Stimulated activated memory B cell treated with anti-CD40 and anti-IgM and Interleukin-4, amounts not matched to agents 10 μg/mL and 1 μg/mL and 100 μg/mL, for 72 hours (primary cell): ENCODE measurements at regions not wholly inside any gene's neighbourhood (a gene's known extent, or its start where the extent isn't known, plus 50 kb on each side); places are given as distances from the start of the nearest gene placed in this dataset.
"Not testable (repeated sequence)": the region's sequence is repeated elsewhere in the genome, so short reads cannot be mapped to it uniquely, and the experiment has no call there.

Experiments
- ATAC-seq: fragments of 150-1000 bp; cut with Tn5 transposase; 2 replicates; pipeline ENCODE4 v1.10.0; 2021
- H3K27ac Mint-ChIP-seq: one replicate; pipeline ENCODE4 v1.8.0; 2022; ENCODE audit warnings: mild to moderate bottlenecking, mixed read lengths
- H3K27me3 Mint-ChIP-seq: one replicate; pipeline ENCODE4 v1.8.0; 2022; ENCODE audit warnings: mixed read lengths
- H3K36me3 Mint-ChIP-seq: one replicate; pipeline ENCODE4 v1.8.0; 2022; ENCODE audit warnings: mixed read lengths
- H3K4me1 Mint-ChIP-seq: one replicate; pipeline ENCODE4 v1.8.0; 2022; ENCODE audit warnings: mixed read lengths
- H3K4me3 Mint-ChIP-seq: one replicate; pipeline ENCODE4 v1.8.0; 2022; ENCODE audit warnings: mild to moderate bottlenecking, moderate library complexity, mixed read lengths
- H3K9me3 Mint-ChIP-seq: one replicate; pipeline ENCODE4 v1.8.0; 2022; ENCODE audit warnings: mixed read lengths

DNA sequence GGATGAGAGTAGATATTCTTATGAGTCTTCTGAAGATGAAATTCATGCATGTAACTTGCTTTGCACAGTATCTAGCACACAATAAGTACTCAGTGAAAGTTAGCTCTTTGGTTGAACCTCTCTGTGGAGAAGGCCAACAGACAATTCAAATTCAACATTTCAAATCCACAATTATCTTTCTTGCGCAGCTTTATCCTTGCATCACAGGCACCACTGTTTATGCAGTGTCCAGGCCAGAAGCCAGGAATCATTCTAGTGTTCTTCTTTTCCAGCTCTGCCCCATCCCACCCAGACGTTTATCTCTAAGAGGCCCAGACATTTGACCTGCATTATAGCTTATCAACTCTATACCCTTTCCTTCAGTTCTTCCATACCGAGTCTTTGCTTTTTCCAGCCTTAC is 254.7 kb upstream of the OBI1 start:
- Mint-ChIP-seq H3K4me3 (no peak overlapping the region), H3K9me3 (no peaks in the 10 kb centered on the region), H3K4me1 (no peaks in the 10 kb centered on the region), H3K27ac (no peak overlapping the region), H3K36me3 (no peaks in the 10 kb centered on the region), H3K27me3 (peaks cover 9% of the 10 kb centered on the region)
- no peak for ATAC-seq

DNA sequence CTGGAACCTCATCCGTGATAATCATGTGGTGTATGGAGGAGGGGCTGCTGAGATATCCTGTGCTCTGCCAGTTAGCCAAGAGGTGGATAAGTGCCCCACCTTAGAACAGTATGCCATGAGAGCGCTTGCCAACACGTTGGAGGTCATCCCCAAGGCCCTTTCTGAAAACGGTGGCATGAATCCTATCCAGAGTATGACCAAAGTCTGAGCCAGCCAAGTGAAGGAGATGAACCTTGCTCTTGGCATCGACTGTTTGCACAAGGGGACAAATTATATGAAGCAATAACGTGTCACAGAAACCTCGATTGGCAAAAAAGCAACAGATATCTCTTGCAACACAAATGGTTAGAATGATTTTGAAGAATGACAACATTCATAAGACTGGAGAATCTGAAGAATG is 251.2 kb upstream of the OBI1 start:
- ATAC-seq: no peak
- no peaks in the 10 kb centered on the region for H3K36me3 Mint-ChIP-seq

DNA sequence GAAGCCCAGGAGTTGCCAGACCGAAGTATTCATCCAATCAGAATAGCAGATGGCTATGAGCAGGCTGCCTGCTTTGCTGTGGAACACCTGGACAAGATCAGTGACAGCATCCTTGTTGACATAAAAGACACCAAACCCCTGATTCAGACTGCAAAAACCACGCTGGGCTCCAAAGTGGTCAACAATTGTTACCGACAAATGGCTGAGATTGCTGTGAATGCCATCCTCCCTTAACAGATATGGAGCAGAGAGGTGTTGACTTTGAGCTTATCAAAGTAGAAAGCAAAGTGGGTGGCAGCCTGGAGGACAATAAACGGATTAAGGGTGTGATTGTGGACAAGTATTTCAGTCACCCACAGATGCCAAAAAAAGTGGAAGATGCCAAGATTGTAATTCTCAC is 250.3 kb upstream of the OBI1 start:
- no peak overlapping the region for H3K4me3 Mint-ChIP-seq
- H3K27me3 Mint-ChIP-seq: peaks cover 9% of the 10 kb centered on the region
- ATAC-seq: no peak
- no peaks in the 10 kb centered on the region for H3K9me3 Mint-ChIP-seq
- H3K4me1 Mint-ChIP-seq: no peaks in the 10 kb centered on the region
- no peak overlapping the region for H3K27ac Mint-ChIP-seq
- H3K36me3 Mint-ChIP-seq: no peaks in the 10 kb centered on the region

More for the DNA sequence above, 251.2 kb upstream of the OBI1 start:
- Mint-ChIP-seq H3K27ac (no peak overlapping the region), H3K9me3 (no peaks in the 10 kb centered on the region), H3K27me3 (peaks cover 9% of the 10 kb centered on the region), H3K4me1 (no peaks in the 10 kb centered on the region), H3K4me3 (no peak overlapping the region)

DNA sequence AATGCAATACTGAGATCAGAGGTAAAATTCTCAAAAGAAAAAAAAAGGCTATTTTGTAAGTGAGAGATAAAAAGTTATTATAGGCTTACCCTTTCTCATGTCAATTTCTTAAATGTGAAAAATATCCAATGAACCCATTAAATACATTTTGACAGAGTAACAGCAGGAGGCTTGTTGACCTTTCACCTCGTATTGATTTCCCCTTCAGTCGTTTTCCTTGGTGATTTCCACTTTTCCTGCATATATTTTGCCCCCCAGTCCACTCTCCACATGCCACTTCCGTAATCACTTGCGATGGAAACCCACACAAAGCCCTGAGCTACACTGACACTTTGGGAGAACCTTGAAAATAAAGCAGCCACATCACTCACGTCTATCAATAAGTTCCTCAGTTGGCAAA is 248.1 kb upstream of the OBI1 start:
- Mint-ChIP-seq H3K9me3 (no peaks in the 10 kb centered on the region), H3K4me1 (no peaks in the 10 kb centered on the region), H3K27me3 (no peaks in the 10 kb centered on the region), H3K36me3 (no peaks in the 10 kb centered on the region), H3K4me3 (no peak overlapping the region), H3K27ac (no peak overlapping the region)
- no peak for ATAC-seq

DNA sequence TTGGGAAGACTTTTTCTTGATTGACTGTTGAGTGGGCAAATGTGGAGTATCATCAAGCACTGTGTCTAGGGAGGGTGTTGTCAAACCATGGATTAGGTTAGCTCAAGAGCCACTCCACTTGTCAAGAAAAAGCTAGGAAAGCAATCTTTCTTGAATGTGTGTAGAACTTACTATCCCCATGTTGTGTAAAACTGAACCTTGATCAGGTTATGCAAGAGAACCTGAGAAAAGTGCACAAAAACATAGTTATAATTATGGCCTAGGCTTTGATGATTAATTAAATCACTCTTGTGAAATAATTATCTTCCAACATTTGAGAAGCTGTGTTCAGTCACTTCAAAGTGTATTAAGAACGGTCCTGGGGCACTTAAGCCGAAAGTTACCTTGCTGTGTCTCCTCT is 238.2 kb upstream of the OBI1 start:
- ATAC-seq: no peak

DNA sequence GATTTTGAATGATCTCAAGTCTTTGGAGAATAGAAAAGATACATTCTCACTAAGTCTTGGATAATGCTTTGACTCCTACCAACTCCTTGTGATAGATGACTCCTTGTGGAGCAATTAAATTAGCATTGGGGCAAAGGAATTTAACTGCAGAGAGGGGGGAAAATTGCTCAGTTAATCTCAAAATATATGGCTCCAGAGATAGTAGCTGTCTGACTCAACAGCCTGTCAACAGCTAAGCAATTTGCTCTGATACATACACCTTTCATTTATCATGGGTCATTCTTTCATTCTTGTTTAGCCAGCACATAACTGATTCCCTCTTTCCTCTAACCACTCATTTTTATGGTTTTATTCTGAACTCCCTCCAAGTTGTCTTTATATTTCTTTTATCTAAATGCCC is 225.6 kb upstream of the OBI1 start:
- H3K9me3 Mint-ChIP-seq: no peaks in the 10 kb centered on the region
- no peak for ATAC-seq
- no peak overlapping the region for H3K4me3 Mint-ChIP-seq
- H3K27ac Mint-ChIP-seq: no peak overlapping the region
- H3K27me3 Mint-ChIP-seq: no peaks in the 10 kb centered on the region
- no peaks in the 10 kb centered on the region for H3K36me3 Mint-ChIP-seq
- H3K4me1 Mint-ChIP-seq: no peaks in the 10 kb centered on the region

More for the DNA sequence above, 238.2 kb upstream of the OBI1 start:
- Mint-ChIP-seq H3K4me1 (no peaks in the 10 kb centered on the region), H3K27me3 (peaks cover 10% of the 10 kb centered on the region), H3K4me3 (no peak overlapping the region), H3K36me3 (peaks cover 5% of the 10 kb centered on the region), H3K9me3 (peaks cover 6% of the 10 kb centered on the region), H3K27ac (no peak overlapping the region)

DNA sequence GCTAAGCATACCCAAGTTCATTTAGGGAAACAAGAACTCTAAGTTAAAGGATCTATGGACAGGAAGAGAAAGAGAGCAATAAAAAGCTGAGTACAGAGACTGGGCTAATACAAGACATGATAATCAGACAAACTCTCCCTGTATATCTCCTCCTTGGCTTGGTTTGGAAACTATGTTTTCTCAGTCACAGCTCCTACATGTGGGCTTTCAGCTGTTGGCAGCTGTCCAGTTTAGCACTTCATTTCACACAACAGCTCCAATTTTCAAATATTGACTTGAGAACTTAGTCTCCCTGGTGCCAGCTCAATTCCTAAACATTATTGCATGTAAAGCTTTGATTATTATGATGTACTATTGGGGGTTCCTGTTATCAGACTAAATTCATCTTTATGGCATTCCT is 222.8 kb upstream of the OBI1 start:
- peaks cover 5% of the 10 kb centered on the region for H3K9me3 Mint-ChIP-seq
- no peak overlapping the region for H3K27ac Mint-ChIP-seq
- no peaks in the 10 kb centered on the region for H3K36me3 Mint-ChIP-seq
- H3K4me3 Mint-ChIP-seq: no peak overlapping the region
- no peaks in the 10 kb centered on the region for H3K4me1 Mint-ChIP-seq
- H3K27me3 Mint-ChIP-seq: no peaks in the 10 kb centered on the region
- ATAC-seq: no peak

DNA sequence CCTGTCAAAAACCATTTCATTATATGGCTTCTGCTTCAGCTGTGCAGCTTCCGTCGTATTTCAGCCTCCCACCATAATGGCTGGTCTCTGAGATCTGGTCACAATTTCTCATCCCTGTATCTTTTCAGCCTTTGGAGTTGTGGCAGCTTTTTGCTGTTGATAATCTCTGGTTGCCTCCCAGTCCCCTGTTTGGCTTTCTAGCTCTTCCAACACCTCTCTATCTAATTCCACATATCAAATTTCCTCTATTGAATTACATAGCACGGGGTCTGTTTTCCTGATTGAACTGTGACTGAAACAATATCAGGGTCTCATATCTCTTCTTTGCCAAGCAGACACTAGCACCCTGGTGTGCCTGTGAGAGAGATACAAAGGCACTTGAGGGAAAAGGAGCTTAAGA is 222.1 kb upstream of the OBI1 start:
- Mint-ChIP-seq H3K27ac (no peak overlapping the region), H3K4me1 (no peaks in the 10 kb centered on the region), H3K4me3 (no peak overlapping the region), H3K36me3 (no peaks in the 10 kb centered on the region), H3K27me3 (no peaks in the 10 kb centered on the region), H3K9me3 (peaks cover 5% of the 10 kb centered on the region)
- no peak for ATAC-seq

DNA sequence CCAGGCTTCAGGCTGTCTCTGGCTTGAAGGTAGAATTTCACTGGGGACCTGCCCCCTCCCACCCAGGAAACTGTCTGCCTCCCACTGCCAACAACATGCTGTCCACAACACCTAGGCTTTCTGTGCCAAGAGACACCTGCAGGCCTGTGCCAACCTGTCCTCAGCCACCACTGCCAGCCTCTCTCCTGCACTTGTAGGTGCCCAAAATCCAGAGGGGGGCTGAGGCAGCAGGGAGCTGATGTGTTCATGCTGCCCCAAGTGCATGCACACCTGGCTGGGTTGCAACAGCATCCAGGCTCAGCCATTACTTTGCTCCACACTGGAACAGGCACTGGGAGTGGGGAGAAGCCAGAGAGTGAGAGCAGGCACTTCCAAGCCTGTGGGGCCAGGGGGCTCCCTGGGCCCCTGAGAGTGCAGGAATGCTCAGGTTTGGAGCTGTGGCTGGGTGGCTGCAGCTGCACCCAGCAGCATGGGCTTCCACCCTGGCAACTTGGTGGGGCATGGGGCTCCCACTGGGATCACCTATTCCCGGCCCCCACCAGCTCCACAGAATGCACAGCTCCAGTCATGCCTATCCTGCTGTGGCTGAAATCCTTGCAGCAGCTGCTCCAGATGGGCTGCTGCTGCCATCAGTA is 218.1 kb upstream of the OBI1 start:
- Mint-ChIP-seq H3K9me3 (peaks cover 5% of the 10 kb centered on the region), H3K27ac (no peak overlapping the region), H3K4me3 (no peak overlapping the region), H3K27me3 (peaks cover 9% of the 10 kb centered on the region), H3K4me1 (no peaks in the 10 kb centered on the region), H3K36me3 (no peaks in the 10 kb centered on the region)
- ATAC-seq: no peak

DNA sequence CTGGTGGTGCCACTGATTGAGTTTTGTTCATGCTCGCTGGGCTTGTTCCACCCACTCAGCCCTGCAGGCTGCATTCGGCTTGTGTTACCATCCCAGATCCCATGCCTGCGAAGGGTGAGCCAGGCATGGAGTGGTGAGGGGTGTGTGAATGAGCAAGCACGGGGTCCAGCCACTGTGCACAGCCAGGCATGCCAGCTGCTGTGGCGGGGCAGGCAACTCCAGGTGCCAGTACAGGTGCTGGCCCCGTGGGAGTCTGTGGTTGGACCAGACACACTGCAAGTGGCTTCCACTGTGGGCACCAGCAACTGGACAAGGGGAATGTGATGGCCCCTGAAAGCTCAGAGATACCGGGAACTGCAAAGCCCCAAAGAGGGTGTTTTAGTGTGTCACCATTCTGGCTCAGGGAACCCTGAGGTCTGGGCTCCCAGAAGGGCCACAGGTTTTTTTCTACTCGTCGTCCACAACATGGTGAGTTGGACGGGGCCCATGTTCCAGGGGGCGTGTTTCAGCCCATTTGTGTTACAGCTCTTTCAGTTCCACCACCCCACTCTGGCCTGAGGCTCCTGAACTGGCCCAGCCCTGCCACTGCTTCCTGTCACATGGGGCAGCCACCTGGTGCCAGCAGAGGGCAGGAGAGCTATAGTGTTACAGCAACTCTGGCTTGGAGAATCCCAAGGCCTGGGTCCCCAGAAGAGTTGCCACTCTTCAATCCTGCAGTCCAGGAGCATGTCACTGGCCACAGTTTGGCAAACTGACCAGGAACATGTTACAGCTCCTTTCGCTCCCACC is 217.0 kb upstream of the OBI1 start:
- Mint-ChIP-seq H3K4me3 (no peak overlapping the region), H3K27me3 (peaks cover 9% of the 10 kb centered on the region), H3K36me3 (no peaks in the 10 kb centered on the region), H3K27ac (no peak overlapping the region), H3K4me1 (no peaks in the 10 kb centered on the region), H3K9me3 (peaks cover 5% of the 10 kb centered on the region)
- no peak for ATAC-seq

DNA sequence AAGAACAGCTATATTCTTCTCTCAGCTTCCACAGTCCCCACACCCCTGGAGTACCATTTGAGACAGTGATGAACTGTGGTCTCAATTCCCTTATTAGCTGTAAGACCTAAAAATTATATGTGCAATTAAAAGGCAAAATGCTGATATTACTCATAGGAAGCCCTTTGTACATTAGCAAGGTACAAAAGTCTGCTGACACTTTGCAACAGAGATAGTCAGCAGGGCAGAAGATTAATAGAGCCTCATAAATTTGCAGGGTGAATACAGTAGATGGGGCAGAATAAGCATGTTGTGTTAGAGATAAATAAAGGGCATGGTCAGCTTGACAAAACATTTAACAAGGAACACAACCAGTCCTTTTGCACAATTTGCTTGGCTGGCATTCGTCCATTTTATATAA is 210.0 kb upstream of the OBI1 start:
- H3K27ac Mint-ChIP-seq: no peak overlapping the region
- H3K4me1 Mint-ChIP-seq: no peaks in the 10 kb centered on the region
- H3K36me3 Mint-ChIP-seq: no peaks in the 10 kb centered on the region
- no peak overlapping the region for H3K4me3 Mint-ChIP-seq
- H3K9me3 Mint-ChIP-seq: no peaks in the 10 kb centered on the region
- H3K27me3 Mint-ChIP-seq: peaks cover 9% of the 10 kb centered on the region
- ATAC-seq: no peak

DNA sequence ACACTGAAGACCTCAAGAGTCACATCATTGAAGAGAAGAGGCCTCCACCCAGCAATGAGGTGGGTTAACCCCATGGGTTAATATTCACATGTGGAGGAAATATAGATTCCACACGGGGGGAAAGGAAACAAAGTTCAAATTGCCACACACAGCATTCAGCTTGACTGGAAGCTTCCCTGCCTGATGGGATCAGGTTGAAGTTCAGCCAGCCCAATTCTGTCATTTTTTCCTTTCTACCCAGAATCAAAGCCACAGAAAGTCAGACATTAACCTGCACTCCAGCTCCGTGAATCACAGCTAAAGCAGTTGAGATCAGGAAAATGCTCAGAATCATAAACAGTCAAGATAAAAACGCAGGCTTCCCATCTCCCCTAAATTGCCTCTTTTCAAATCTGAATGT is 208.7 kb upstream of the OBI1 start:
- Mint-ChIP-seq H3K27ac (no peak overlapping the region), H3K4me3 (no peak overlapping the region), H3K36me3 (no peaks in the 10 kb centered on the region), H3K27me3 (no peaks in the 10 kb centered on the region), H3K9me3 (no peaks in the 10 kb centered on the region), H3K4me1 (no peaks in the 10 kb centered on the region)
- no peak for ATAC-seq

DNA sequence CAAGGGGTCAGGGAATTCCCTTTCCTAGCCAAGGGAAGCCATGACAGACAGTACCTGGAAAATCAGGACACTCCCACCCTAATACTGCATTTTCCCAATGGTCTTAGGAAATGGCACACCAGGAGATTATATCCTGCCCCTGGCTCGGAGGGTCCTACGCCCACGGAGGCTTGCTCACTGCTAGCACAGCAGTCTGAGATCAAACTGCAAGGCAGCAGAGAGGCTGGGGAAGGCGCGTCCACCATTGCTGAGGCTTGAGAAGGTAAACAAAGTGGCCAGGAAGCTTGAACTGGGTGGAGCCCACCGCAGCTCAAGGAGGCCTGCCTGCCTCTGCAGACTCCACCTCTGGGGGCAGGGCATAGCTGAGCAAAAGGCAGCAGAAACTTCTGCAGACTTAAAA is 207.1 kb upstream of the OBI1 start:
- not testable (repeated sequence) for H3K9me3 Mint-ChIP-seq, ATAC-seq, H3K27me3 Mint-ChIP-seq, H3K4me1 Mint-ChIP-seq, H3K27ac Mint-ChIP-seq, H3K36me3 Mint-ChIP-seq, H3K4me3 Mint-ChIP-seq

DNA sequence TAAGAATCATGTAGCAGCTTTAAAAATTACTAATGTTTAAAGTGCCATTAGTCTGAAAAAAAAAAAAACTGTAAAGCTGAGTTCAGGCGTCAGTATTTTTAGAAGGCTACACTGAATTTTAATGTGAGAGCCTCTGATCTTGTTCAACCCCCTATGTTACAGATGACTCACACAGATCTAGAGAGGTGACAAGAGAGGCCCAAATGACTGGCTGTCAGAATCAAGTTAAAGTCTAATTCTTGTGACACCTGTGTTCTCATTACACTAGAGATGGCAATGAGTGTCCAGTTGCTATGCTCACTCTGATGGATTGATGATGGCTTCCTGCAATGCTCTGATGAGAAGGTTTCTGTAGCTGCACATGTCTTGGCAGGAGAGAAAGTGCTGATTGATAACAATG is 203.5 kb upstream of the OBI1 start:
- Mint-ChIP-seq H3K4me1 (no peaks in the 10 kb centered on the region), H3K36me3 (no peaks in the 10 kb centered on the region), H3K27me3 (peaks cover 18% of the 10 kb centered on the region), H3K4me3 (no peak overlapping the region), H3K9me3 (no peaks in the 10 kb centered on the region), H3K27ac (no peak overlapping the region)
- no peak for ATAC-seq

DNA sequence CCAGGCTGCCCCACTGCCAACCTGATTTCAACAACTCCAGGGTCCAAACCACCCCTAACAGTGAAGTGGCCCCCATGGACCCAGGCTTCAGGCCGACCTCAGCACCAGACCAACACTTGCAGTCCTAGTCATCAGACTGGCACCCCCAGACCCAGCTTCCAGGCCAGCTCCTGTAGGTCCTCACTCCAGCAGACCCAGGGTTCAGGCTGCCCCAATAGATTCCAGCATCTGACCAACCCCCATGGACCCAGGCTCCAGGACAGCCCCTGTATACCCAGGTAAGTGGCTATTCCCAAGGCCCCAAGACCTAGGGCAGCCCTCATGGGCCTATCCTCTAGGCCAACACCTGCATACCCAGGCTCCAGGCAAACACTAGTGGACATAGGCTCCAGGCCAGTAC is 193.8 kb upstream of the OBI1 start:
- H3K4me1 Mint-ChIP-seq: no peaks in the 10 kb centered on the region
- no peaks in the 10 kb centered on the region for H3K36me3 Mint-ChIP-seq
- no peaks in the 10 kb centered on the region for H3K27me3 Mint-ChIP-seq
- H3K4me3 Mint-ChIP-seq: no peak overlapping the region
- ATAC-seq: peak; percentile 16
- peaks cover 7% of the 10 kb centered on the region for H3K9me3 Mint-ChIP-seq
- H3K27ac Mint-ChIP-seq: no peak overlapping the region

DNA sequence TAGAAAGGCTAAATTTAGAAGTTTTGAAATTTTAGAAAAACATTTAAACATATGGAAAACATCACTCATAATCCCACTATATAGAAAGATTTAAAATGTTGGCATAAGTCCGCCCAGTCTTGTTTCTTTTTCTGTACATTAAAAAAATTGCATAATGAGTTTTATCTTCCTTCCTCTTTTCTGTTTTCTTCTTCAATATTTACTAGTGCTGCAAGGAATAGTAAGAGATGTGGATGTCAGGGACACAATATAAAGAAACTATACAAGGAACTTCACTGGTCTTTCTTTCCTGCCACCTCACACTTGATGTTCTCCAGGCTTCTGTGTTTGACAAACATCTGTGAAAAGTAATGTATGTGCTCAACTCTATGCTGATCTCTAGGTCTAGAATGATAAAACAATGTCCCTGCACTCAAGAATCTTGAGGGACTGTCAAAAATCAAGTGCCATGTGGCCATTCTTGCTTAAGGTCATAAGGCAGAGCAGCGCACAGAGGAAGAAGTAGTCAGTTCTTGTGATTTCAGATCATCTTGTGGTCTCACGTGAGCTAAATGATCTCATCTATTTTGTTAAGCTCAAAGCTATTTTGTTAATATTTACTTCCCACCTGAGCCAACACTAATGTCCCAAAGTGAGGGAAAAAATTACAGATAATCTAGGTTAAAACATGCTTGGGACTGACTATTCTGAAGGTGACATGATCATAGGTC is 186.9 kb upstream of the OBI1 start:
- H3K27ac Mint-ChIP-seq: no peak overlapping the region
- no peak for ATAC-seq
- no peak overlapping the region for H3K4me3 Mint-ChIP-seq
- H3K36me3 Mint-ChIP-seq: no peaks in the 10 kb centered on the region
- H3K4me1 Mint-ChIP-seq: no peaks in the 10 kb centered on the region
- no peaks in the 10 kb centered on the region for H3K9me3 Mint-ChIP-seq
- peaks cover 10% of the 10 kb centered on the region for H3K27me3 Mint-ChIP-seq
